HG03575 (cell line): ENCODE measurements at regions not wholly inside any gene's neighbourhood (a gene's known extent, or its start where the extent isn't known, plus 50 kb on each side); places are given as distances from the start of the nearest gene placed in this dataset.
A peak's percentile ranks its signal among the peaks of the same experiment; 100 is the strongest.
"Not testable (repeated sequence)": the region's sequence is repeated elsewhere in the genome, so short reads cannot be mapped to it uniquely, and the experiment has no call there.

Experiments
- ATAC-seq: cut with Tn5 transposase; IDR thresholded peaks from one replicate; pipeline ENCODE4 v1.9.1; 2021; ENCODE audit not compliant: unreplicated experiment, insufficient number of reproducible peaks, low FRiP score; ENCODE audit errors: extremely low read depth

- no peak for ATAC-seq
These were observed 102.9 kb downstream of the MPP7 start for GRCh38 chr10:28199941-28200340.

DNA sequence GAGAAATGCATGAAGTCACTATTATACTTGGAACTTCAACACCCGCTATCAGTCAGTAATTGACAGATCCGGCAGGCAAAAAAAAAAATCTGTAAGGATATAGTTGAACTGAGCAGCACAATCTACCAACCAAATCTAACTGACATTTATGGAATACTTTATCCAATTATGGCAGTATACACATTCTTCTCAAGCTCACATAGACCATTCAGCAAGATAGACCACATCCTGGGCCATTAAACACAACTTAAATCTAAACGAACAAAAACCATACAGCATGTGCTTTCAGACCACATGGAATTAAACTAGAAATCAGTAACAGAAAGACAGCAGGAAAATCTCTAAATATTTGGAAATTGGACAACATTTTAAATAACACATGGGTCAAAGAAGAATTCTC is 112.7 kb downstream of the MPP7 start:
- ATAC-seq: no peak

- no peak for ATAC-seq
These were observed 114.3 kb downstream of the MPP7 start for GRCh38 chr10:28188526-28188925.

DNA sequence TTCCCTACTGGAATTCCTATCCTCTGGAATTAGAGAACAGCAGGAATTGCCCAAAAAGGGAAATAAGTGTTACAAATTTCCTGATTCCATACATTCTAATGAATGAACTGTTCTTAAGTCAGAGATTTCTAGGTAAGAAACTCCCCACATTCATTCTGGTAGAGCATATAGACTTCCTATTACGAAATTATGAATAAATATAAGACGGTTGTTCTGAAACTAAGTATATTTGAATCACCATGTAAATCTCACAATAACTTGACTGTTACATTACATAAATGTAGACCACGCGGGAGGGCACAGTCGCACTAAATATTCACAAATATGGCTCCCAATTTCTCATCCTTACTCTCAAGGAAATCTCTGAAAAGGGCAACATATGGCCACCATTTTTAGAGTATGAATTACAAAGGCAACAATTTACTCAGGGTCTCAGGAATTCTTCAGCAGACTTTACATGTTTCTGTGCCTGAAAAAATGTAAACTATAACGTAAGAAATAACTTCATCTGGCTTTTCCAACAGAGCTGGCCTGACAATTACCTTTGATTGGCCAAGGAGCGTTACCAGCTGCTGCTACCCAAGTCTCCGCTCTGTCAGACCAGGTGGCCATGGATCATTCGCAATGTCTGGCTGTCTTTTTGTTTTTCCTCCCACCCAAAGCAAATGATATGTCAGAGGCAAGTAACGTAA is 115.8 kb downstream of the MPP7 start:
- no peak for ATAC-seq

DNA sequence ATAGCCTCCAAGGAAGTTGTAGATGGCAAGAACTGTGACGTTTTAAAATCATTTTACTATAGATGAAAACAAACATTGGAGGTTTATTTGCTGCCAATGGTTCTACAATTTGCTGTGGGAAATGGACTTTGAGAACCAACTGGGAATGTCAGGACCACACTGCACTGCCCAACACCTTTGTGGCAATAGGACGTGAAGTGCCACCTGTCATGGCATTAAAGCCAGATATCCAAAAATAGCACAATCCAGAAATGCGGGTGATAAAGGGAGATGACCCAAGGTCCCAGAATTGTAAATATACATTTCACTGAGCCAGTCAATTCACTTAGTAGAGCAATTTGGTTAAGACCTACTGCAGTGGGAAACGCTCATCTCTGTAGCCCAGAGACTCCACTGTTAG is 116.4 kb downstream of the MPP7 start:
- no peak for ATAC-seq

DNA sequence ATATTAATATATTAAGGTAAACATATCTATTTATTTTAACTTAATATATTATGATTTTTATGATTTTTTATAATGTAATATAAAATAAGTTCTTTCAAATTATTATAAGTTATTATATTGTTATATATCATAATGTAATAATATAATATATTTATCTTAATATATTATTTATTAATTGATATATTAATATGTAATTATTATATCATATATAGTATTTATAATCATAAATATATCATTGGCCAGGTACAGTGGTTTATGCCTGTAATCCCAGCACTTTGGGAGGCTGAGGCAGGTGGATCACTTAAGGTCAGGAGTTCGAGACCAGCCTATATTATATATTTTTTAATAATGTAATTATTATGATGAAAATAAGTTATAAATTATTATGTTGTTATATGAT is 118.1 kb downstream of the MPP7 start:
- ATAC-seq: no peak

DNA sequence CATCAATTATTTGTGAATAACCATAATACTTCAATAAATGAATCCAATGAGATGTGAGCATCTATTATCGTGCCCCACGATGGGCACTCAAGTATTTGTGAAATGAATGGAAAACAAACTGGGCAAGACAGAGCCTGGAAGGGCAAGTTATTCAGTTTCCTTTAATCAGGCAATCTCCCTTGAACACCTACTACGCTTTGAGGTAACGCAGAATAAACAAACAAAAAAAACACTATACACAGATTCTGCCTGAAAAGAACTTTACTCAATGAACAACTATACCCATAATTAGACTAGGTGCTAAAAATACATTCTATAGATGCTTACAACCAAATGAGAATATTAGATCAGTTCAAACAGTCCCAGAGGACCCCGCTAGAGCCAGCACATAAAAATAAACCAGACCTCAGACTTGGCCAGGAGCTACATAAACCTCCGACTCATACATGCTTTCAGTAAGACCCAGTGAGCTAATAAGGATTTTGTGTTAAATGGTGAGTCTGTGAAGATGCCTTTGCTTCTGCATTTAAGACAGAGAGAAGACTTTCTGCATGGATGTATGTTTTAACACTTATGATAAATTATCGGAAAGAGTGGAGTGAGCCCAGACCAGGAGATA is 121.3 kb downstream of the MPP7 start:
- no peak for ATAC-seq

- no peak for ATAC-seq
These were observed 122.2 kb downstream of the MPP7 start for GRCh38 chr10:28180654-28181053.

- ATAC-seq: no peak
These were observed 123.1 kb downstream of the MPP7 start for GRCh38 chr10:28179743-28180099.

GRCh38 chr10:28179006-28179742 is 123.7 kb downstream of the MPP7 start:
- ATAC-seq: no peak

DNA sequence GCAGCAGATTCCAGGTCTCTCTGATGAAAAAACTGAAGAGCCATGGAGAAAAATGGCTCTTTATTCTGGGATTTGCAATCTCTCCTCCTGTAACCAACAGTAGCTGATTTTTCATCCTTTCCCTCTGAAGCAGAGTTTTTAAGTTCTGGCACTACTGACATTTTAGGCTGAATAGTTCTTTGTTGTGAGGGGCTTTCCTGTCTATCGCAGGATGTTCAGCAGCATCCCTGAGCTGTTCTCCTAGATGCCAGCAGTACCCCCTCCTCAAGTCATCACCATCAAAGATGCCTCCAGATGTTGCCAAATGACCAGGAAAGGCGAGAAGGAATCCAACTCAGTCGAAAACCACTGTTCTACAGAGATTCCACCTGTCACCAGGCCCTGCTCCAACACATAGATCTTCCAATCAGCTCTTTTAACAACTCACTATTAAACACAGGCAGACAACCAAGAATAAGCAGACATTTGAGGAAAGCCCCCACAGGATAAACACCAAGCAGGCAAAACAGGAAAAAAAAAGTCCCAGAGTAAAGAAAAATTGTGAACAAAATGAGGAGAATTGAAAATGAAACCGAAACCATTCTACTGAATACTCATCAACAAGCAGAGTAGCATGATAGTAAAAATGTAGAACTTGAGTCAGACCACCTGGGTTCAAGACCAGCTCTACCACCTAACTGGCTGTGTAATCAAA is 124.8 kb downstream of the MPP7 start:
- ATAC-seq: peak; percentile 58

- not testable (repeated sequence) for ATAC-seq
These were observed 126.4 kb downstream of the MPP7 start for GRCh38 chr10:28176498-28176897.

DNA sequence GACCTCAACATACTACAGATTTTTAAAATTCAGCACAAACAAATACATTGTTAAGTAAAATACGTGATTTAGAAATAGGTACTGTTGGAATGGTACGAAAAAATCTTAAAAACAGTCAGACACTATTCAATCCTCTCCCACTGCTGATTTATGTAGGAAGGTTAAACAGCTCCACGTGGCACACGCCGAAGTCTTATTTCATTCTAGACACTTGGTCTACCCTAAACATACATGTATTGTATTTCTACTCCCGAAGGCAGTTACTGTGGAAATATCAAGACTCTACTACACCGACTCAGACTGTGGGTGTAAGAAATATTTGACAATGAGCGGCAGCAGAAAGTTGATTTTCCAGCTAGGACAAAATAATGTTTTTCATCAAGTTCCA is 130.6 kb downstream of the MPP7 start:
- no peak for ATAC-seq

DNA sequence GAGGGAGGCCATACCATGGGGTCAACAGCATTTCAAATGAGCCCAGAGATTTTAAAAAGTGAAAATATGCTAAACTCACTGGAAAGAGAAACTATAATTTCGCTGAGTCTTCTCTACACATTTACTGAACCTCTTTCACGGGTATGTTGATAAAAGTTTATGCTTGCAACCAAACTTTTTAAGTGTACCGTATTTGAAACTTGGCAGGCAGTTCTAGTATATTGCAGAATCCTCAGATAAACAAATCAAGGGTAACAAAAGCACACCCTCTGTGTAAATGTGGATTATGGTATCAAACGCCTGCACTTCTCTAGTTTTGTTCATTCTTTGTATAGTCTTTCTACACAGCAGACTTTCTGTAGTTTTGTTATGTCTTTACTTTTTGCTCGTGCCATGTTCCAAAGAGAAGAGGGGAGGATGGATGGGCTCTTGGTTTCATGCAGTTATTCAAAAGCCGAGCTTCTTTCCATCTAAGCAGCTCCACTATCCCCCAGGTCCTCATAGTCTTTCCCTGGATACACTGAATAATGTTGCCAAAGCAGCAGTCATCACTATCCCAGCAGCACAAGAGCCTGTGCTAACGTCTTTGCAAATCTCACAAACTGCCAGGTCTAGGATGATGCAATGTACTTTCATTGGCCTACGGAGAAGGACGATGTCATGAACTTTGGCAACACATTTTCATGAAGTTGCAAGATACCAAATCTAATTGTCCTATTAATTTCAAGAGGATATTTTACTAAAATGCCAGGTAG is 131.2 kb downstream of the MPP7 start:
- ATAC-seq: no peak

DNA sequence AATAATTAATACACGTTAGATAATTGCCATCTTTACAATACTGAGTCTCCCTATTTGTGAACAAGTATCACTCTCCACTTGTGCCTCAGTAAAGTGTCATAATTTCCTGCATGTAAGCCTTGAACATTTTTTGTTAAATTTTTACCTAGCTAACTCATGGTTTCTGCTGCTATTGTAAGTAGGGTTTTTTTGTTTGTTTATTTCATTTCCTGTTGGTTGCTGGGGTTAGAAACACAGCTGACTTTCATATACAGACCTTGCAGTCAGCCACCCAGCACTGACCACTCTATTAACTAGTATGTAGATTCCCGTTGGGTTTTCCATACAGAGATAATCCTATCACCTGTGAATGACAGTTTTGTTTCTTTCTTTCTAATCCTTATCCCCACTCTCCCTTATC is 133.3 kb downstream of the MPP7 start:
- no peak for ATAC-seq

DNA sequence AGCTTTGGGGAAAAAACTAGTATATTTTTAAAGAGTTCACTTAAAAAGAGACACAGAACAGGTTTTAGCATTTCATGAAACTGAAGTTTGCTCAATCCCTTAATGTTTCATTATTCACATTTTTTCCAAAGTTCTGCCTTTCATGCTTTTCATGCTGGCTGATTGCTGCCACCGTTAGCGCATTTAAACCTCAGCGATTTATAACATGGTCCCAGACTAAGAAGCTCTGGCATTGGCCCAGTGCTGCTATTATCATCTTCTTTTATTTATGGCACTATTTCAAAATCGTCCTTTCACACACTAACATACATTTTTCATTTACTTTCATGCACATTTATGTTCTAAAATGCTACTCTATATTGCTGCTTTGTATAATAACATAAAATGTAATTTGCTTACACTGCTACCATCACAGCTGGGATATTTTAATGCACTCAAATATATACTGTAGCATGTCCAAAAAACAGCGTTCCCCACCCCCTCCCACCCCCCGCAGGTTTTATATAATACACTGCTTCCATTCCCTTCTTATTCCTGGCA is 141.9 kb downstream of the MPP7 start:
- ATAC-seq: no peak

DNA sequence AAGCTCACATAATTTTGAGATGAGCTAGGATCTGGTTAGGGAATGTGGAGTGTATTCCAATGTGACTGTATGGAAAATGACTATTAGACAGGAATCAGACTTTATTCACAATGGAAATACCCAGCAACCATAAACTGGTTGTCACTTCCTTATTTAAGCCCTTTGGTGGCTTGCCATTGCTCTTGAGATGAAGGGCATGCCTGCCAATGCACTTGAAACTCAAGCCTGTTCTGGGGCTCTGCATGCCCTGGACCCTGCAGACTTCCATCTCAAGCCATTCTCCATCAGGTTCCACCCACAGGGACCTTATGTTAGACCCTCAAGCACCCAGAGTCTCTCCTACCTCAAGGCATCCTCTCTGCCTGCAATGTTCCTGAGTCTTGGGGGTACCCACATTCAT is 145.5 kb downstream of the MPP7 start:
- ATAC-seq: no peak

DNA sequence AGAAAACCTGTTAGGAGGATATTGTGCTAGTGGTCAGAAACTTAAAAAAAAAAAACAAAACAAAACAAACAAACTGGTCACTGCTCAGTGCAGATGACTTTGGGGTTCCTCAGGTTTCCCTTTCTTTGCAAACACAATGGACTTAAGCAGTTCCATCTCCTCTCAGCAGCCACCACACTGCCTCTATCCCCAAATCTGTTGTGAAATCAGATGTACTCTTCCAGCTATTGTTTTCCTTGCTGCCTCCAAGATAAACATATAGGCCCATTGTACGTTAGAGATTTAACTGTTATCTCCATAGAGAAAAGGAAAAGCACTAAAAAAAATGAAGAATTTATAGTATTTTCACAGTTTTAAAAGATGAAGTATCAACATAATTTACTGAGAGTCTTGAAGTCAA is 147.1 kb downstream of the MPP7 start:
- ATAC-seq: no peak

DNA sequence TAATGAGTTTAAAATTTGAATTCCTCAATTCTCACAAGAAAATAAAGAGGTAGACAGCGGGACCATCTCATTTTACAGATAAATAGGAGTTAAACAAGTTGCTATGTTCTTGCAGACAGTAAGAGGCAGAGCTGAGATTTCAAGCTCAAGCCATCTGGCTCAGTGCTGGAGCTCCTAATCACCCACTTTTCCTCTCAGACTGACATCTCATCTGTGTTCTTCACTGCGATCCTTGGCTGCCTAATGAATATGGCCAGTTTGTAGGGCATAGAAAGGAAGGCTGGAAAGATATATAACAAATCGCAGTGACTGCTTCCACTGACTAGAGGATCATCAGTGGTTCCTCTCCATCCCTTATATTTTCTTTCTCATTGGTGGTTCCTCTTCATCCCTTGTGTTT is 151.2 kb downstream of the MPP7 start:
- ATAC-seq: no peak
